T47D (cell line): ENCODE measurements at regions not wholly inside any gene's neighbourhood (a gene's known extent, or its start where the extent isn't known, plus 50 kb on each side); places are given as distances from the start of the nearest gene placed in this dataset.
A peak's percentile ranks its signal among the peaks of the same experiment; 100 is the strongest.
"Not testable (repeated sequence)": the region's sequence is repeated elsewhere in the genome, so short reads cannot be mapped to it uniquely, and the experiment has no call there.

Experiments
- DNase-seq, 2 experiments: peaks; one replicate each; pipeline versions ENCODE4 v3.0.0 to v3.0.0-alpha.2; 2011 to 2012; ENCODE audit warnings: low read depth in 1 of 2, low spot score in 1 of 2
- JUND ChIP-seq: IDR thresholded peaks from 2 replicates; pipeline ENCODE4 v1.6.1; 2012; ENCODE audit warnings: low read depth
- in situ Hi-C: cut with HindIII; loops from 2 replicates; pipeline ENCODE4 v1.10.0; 2016; ENCODE audit warnings: low sequenced_read_pairs, low pct_unique_long_range_greater_than_20kb

GRCh38 chr6:92979281-92979680 is 440.1 kb downstream of the EPHA7 start:
- in situ Hi-C loops = no loop called here
- TF ChIP-seq JUND = no peak
- DNase-seq = no peak

GRCh38 chr6:92977018-92977417 is 442.3 kb downstream of the EPHA7 start:
- DNase-seq = no peak
- in situ Hi-C loops = no loop called here
- no peak for TF ChIP-seq JUND

DNA sequence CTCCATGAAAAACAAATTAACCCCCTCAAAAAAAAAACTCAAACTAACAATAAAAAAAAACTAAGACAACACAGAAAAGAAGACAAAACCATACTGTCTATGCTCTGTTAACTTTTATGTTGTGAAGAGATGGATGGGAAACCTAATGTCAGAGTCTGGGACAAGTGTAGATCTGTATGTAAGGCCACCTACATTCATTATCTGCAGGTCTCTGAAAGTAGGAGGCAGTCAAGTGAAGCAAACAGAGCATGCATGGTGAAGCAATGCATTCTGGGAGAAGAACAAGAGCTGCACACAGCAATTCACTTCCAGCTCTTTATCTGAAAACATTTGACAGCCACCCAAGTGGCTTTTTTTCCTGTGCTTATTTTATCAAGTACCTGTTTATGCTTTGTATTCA is 452.0 kb downstream of the EPHA7 start:
- TF ChIP-seq JUND = no peak
- DNase-seq = no peak
- in situ Hi-C loops = no loop called here

DNA sequence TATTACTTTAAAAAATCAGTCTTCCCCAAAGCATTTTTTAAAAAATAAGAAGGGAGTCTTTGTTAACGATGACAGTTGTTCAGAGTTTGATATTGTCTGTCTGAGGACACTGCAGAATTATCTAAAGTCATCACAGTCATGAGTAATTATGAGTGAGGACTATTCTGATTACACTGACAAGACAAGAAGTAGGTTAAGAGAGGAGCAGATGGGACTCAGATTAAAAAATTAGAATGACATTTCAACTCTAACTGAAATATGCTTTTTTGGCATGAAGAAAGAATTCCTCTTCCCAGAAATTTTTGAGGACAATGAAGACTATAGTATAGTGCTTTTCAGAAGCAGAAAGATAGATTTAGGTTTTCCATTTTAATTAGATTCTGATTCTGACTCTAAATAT is 456.5 kb downstream of the EPHA7 start:
- no peak for DNase-seq
- TF ChIP-seq JUND = no peak
- in situ Hi-C loops = no loop called here

DNA sequence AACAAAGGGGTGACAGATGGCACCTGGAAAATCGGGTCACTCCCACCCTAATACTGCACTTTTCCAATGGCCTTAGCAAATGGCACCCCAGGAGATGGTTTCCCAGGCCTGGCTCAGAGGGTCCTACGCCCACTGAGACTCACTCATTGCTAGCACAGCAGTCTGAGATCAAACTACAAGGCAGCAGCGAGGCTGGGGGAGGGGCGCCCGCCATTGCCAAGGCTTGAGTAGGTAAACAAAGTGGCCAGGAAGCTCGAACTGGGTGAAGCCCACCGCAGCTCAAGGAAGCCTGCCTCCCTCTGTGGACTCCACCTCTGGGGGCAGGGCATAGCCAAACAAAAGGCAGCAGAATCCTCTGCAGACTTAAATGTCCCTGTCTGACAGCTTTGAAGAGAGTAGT is 467.2 kb downstream of the EPHA7 start:
- DNase-seq, in situ Hi-C loops: not testable (repeated sequence)

GRCh38 chr6:92945799-92946198 is 473.6 kb downstream of the EPHA7 start:
- TF ChIP-seq JUND = no peak
- no peak for DNase-seq
- in situ Hi-C loops = no loop called here

GRCh38 chr6:92944132-92944531 is 475.2 kb downstream of the EPHA7 start:
- no peak for DNase-seq
- in situ Hi-C loops = no loop called here
- TF ChIP-seq JUND = no peak

GRCh38 chr6:92942549-92942948 is 476.8 kb downstream of the EPHA7 start:
- TF ChIP-seq JUND = peak; percentile 32; the same call in 1 of the 2 replicates
- DNase-seq = peak in 1 of 2 experiments; percentile 83
- in situ Hi-C loops = no loop called here

DNA sequence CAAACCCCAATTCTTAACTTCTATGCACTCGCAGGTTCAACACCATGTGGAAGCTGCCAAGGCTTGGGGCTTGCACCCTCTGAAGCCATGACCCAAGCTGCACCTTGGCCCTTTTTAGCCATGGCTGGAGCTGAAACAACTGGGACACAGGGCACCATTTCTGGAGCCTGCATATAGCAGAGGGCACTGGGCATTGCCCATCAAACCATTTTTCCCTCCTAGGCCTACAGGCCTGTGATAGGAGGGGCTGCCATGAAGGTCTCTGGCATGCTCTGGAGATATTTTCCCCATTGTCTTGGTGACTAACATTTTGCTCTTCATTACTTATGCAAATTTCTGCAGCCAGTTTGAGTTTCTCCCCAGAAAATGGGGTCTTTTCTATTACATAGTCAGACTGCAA is 484.7 kb downstream of the EPHA7 start:
- no peak for DNase-seq
- in situ Hi-C loops = no loop called here
- TF ChIP-seq JUND = no peak

DNA sequence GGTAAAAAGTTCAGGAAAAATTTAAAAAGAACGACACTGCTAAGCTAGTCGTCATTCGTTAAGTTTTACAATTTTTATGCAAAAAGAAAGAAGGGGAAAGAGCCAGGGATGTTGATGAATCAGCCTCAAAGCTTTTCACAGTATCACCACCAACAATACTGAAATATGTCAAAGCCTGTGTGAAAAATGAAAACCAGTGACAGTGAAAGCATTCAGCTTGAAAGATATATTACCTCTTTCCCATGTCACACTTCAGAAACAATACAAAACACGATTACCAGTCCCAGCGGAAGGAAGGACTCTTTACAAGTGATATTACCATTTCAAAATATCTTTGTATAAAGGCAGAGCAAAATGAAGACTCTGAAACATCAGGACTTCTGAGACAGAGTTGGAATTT is 489.2 kb downstream of the EPHA7 start:
- no peak for DNase-seq
- TF ChIP-seq JUND = no peak
- in situ Hi-C loops = no loop called here

DNA sequence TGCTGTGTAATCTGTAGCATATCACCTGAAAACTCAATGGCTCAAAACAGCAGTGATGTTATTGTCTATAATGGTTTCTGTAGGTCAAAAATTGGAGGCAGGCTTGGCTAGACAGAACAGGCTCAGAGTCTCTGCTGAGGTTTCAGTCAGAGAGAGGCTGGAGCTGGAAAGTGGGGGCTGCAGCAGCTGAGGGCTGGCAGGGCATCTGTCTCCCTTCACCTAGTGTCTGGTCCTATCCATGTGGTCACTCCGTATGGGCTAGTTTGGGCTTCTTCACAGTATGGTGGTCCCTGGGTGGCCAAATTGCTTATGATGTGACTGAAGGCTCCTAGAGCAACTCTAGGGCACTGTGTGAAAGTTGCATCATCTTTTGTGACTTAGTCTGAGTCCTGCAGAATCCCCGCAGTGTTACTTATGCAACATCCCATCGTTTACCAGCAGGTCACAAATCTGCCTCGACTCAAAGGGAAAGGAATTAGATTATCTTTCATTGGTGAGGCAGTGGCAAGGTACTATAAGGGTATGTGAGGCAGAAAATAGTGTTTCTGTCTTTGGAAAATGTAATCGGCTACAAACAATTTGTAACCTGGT is 497.0 kb downstream of the EPHA7 start:
- no peak for TF ChIP-seq JUND
- DNase-seq = no peak
- in situ Hi-C loops = no loop called here

DNA sequence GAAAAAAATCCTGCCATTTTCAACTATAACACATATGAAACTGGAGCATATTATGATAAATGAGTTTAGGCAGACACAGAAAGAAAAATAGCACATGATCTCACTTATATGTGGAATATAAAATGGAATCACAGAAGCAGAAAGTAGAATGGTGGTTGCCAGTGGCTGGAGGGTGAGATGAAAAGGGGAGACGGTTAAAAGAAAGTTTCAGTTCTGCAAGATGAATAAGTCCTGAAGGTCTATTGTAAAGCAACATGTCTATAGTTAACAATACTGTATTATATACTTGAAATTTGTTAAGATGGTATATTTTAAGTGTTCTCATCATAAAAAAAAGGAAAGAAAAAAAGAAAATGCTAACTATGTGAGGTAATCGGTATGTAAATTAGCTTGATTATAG is 503.9 kb downstream of the EPHA7 start:
- in situ Hi-C loops = no loop called here
- TF ChIP-seq JUND = no peak
- DNase-seq = no peak

- no peak for TF ChIP-seq JUND
- in situ Hi-C loops = no loop called here
- DNase-seq = no peak
Measured at GRCh38 chr6:92911301-92911700, 508.1 kb downstream of the EPHA7 start.

DNA sequence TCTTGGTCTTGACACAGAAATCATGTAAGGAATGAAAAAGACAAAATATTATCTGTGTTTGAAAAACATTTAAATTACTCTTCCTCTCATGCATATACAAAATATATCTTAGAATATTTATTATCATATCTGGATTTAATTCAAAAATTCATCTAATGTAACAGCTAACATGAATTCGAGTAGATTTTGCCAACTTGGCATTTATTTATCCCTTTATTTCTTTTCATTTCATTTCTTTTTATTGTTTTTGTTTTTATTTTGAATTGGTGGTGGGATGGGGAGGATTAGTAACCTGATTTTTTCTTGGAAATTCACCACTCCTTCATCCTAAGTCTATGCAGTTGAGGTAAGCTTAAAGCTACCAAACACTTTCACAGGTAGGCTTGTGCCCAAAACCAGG is 508.7 kb downstream of the EPHA7 start:
- in situ Hi-C loops = no loop called here
- no peak for DNase-seq
- TF ChIP-seq JUND = no peak
